Hypothalamus (tissue), 51 donors: ENCODE measurements at regions not wholly inside any gene's neighbourhood (a gene's known extent, or its start where the extent isn't known, plus 50 kb on each side); places are given as distances from the start of the nearest gene placed in this dataset.
A peak's percentile ranks its signal among the peaks of the same experiment; 100 is the strongest.

Source experiments
- DNase-seq, 51 donors: peaks; one replicate each; lab custom pipeline; 2025; lab: John Stamatoyannopoulos, UW

- DNase-seq = no peak
Measured at GRCh38 chr16:48011466-48011865, 144.3 kb downstream of the ABCC12 start.

GRCh38 chr16:48008011-48008525 lies 147.7 kb downstream of the ABCC12 start:
- DNase-seq = no peak

GRCh38 chr16:48004141-48004695 lies 151.6 kb downstream of the ABCC12 start:
- DNase-seq = peak in 1 of 51 donors; percentile 5

- no peak for DNase-seq
Measured at GRCh38 chr16:48003206-48003907, 152.4 kb downstream of the ABCC12 start.

GRCh38 chr16:48001324-48001895 lies 154.4 kb downstream of the ABCC12 start:
- DNase-seq = no peak

GRCh38 chr16:48000622-48001021 lies 155.2 kb downstream of the ABCC12 start:
- no peak for DNase-seq

- DNase-seq = no peak
Measured at GRCh38 chr16:47999595-47999994, 156.2 kb downstream of the ABCC12 start.

GRCh38 chr16:47995354-47995753 lies 160.4 kb downstream of the ABCC12 start:
- DNase-seq = no peak

- DNase-seq = no peak
Measured at GRCh38 chr16:47991491-47991890, 164.3 kb downstream of the ABCC12 start.

- DNase-seq = no peak
Measured at GRCh38 chr16:47990676-47991075, 165.1 kb downstream of the ABCC12 start.

- no peak for DNase-seq
Measured at GRCh38 chr16:47987136-47987535, 168.7 kb downstream of the ABCC12 start.

- no peak for DNase-seq
Measured at GRCh38 chr16:47986031-47986430, 169.8 kb downstream of the ABCC12 start.

GRCh38 chr16:47984669-47985068 lies 171.1 kb downstream of the ABCC12 start:
- DNase-seq = no peak

- DNase-seq = no peak
Measured at GRCh38 chr16:47983999-47984580, 171.7 kb downstream of the ABCC12 start.

- no peak for DNase-seq
Measured at GRCh38 chr16:47980212-47980611, 175.6 kb downstream of the ABCC12 start.

- no peak for DNase-seq
Measured at GRCh38 chr16:47979616-47980182, 176.1 kb downstream of the ABCC12 start.

GRCh38 chr16:47979164-47979520 lies 176.7 kb downstream of the ABCC12 start:
- DNase-seq = no peak

- DNase-seq = no peak
Measured at GRCh38 chr16:47978491-47979163, 177.2 kb downstream of the ABCC12 start.

GRCh38 chr16:47977802-47978201 lies 178.0 kb downstream of the ABCC12 start:
- no peak for DNase-seq

- peak in 1 of 51 donors; percentile 6 for DNase-seq
Measured at GRCh38 chr16:47976636-47977210, 179.1 kb downstream of the ABCC12 start.
